GM12891 (cell line): ENCODE measurements at regions not wholly inside any gene's neighbourhood (a gene's known extent, or its start where the extent isn't known, plus 50 kb on each side); places are given as distances from the start of the nearest gene placed in this dataset.
"Not testable (repeated sequence)": the region's sequence is repeated elsewhere in the genome, so short reads cannot be mapped to it uniquely, and the experiment has no call there.

Experiments used
- DNase-seq: peaks from one replicate; pipeline ENCODE4 v3.0.0; 2011; ENCODE audit warnings: low spot score; ENCODE audit not compliant: insufficient read length
- FAIRE-seq: peaks from 2 replicates; lab custom pipeline; 2011; peaks lifted over from hg19 to GRCh38; lab: Jason Lieb, UNC
- PAX5 ChIP-seq: IDR thresholded peaks from 2 replicates; pipeline ENCODE4 v1.6.1; 2011; ENCODE audit warnings: low read length, moderate library complexity, mild to moderate bottlenecking; ENCODE audit not compliant: insufficient read depth, severe bottlenecking
- POLR2A ChIP-seq: IDR thresholded peaks from 2 replicates; pipeline ENCODE4 v1.6.1; 2011; ENCODE audit warnings: low read depth, low read length, control low read depth
- POLR2AphosphoS5 ChIP-seq: IDR thresholded peaks from 2 replicates; pipeline ENCODE4 v1.6.1; 2011; ENCODE audit warnings: low read depth, low read length, control low read depth
- POU2F2 ChIP-seq: IDR thresholded peaks from 2 replicates; pipeline ENCODE4 v1.6.1; 2011; ENCODE audit warnings: low read depth, mild to moderate bottlenecking, control low read depth, low read length, moderate library complexity
- SPI1 ChIP-seq: IDR thresholded peaks from 2 replicates; pipeline ENCODE4 v1.6.1; 2011; ENCODE audit warnings: low read depth, low read length, control low read depth
- TAF1 ChIP-seq: IDR thresholded peaks from 2 replicates; pipeline ENCODE4 v1.6.1; 2011; ENCODE audit warnings: low read depth, low read length, control low read depth

DNA sequence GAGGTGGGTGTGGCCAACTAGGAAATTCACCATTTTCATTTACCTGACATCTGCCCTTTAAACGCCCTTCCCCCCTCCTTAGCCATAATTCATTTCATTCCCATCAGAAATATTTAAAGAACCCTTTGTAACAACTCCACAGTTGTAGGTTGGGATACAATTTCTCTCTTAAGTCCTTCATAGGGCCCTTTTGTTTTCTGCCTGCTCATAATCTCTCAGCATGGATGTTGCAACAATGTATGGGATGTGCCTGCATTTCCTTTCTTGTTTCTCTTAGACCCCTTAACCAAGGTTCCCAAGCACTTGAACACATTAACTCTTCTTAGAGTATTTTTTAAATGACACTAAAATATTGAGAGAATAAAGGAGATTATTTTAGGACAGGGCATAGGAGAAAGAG is 51.7 kb upstream of the MYO10 start:
- TF ChIP-seq PAX5 (no peak), POLR2A (no peak), TAF1 (no peak), SPI1 (no peak), POLR2AphosphoS5 (no peak), POU2F2 (no peak)
- DNase-seq (no peak), FAIRE-seq (no peak)

DNA sequence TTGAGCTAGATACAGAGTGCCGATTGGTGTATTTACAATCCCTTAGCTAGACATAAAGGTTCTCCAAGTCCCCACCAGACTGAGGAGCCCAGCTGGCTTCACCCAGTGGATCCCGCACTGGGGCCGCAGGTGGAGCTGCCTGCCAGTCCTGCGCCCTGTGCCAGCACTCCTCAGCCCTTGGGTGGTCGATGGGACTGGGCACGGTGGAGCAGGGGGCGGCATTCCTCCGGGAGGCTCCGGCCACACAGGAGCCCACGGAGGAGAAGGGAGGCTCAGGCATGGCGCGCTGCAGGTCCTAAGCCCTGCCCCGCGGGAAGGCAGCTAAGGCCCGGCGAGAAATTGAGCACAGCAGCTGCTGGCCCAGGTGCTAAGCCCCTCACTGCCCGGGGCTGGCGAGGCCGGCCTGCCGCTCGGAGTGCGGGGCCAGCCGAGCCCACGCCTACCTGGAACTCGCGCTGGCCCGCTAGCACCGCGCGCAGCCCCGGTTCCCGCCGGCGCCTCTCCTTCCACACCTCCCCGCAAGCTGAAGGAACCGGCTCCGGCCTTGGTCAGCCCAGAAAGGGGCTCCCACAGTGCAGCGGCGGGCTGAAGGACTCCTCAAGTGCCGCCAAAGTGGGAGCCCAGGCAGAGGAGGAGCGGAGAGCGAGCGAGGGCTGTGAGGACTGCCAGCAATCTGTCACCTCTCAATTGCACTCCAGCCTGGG is 54.9 kb upstream of the MYO10 start:
- not testable (repeated sequence) for FAIRE-seq, DNase-seq

DNA sequence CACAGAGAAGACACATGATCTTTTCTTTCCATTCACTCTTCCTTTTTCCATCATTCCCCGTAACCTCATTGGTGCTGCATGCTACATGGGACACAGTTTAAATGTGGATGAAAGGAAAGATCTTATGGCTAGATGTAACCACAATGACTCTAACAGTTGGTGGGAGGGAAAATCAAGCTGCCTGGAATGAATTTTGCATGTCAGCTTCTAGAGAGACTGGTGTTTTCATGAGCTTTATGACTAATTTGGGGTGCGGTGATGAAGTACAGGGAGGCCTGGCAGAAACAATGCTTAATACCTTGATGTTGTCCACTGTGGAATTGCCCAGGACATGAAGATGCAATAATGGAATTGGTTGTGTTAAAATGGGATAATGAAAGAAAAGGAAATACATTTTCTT is 55.9 kb upstream of the MYO10 start:
- DNase-seq = no peak

DNA sequence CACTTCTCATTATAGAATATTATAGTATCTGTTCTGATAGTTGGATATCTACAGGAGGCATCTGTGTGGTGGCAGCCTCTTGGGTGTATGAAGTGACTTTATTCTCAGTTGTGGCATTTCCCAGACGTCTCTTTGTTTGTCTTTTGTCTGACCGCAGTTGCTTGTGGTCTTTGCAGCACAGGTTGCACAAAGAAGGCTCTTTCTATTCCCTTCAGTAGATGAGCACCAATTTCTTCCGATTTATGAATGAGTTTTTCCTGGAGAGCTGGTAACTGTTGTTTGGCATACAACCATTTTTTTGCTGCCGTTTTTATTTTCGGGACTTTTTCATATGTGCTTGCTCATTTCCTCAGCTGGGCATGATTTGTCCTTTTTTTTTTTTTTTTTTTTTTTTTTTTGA is 56.4 kb upstream of the MYO10 start:
- FAIRE-seq = no peak
- no peak for DNase-seq
- no peak for TF ChIP-seq TAF1
- TF ChIP-seq SPI1 = no peak
- TF ChIP-seq PAX5 = no peak
- TF ChIP-seq POU2F2 = no peak
- no peak for TF ChIP-seq POLR2A

More for the DNA sequence above, 55.9 kb upstream of the MYO10 start:
- no peak for FAIRE-seq
- TF ChIP-seq POU2F2 (no peak), POLR2AphosphoS5 (no peak), PAX5 (no peak), POLR2A (no peak), SPI1 (no peak), TAF1 (no peak)

DNA sequence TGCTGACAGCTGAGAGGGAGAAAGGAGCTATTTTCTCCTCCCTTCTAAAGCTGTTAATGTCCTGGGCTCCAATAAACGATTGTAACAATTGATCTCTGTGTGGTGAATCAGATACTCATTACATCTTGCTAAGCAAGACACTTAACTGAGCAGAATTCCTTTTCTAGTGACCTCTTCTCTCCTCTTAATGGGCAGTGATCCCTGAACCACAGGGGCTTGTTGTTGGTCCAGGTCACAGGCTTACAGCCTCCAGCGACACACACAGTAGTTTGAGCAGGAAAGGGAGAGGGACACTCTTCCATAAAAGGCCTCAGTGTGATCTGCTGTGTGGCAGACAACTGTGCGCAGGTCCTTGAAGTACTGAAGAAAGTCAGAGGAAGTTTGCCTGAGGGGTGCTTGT is 58.5 kb upstream of the MYO10 start:
- TF ChIP-seq POLR2A (no peak), SPI1 (no peak), TAF1 (no peak), PAX5 (no peak), POU2F2 (no peak), POLR2AphosphoS5 (no peak)
- no peak for FAIRE-seq
- DNase-seq = no peak

DNA sequence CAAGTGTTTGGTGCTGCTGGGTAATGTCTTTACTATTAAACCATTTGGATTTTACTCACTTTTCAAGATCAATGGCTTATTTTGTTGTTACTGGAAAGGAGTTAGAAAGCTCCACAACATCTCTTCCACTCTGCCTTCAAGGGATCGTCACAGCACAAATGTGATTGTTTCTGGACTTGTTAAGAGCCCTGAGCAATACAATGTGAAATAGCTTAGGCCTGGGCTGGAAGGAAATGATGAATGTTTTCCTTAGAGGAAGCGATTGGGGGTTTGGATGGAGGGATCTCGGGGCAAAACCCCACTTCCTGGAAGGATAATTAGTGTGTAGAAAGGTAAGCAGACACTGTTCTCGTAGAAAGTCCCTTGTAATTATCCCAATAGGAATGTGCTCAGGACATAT is 59.3 kb upstream of the MYO10 start:
- FAIRE-seq (no peak), DNase-seq (no peak)
- TF ChIP-seq SPI1 (no peak), POLR2AphosphoS5 (no peak), POLR2A (no peak)

DNA sequence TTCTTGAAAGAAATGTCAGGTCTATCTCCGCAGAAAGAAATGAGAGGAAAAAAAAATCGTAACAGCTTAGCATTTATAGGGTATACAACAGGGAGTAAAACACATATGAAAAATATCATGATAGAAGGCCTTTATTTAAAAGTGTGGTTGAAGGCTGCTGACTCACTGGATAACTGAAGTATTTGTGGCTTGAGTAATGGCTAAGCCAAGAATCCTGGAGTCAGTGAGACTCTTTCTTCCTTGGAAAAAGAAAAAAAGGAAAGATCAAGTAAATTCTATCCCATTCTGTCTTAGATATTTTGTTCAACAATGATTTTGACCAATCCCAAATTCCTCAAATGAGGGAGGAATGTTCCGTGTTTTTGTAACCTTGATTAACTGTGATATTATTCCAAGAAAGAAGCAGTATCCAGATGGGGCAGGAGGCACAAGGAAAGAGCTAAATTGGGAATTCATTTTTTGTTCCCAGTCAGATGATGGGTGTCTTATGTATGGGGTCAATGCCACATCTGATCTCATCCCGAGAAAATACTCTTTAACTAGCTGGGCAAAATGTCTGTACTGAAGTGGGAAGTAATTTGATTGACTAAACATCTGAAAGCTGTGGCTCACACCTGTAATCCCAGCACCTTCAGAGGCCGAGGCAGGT is 64.3 kb upstream of the MYO10 start:
- DNase-seq (no peak), FAIRE-seq (no peak)
- TF ChIP-seq TAF1 (no peak), POU2F2 (no peak), SPI1 (no peak)

DNA sequence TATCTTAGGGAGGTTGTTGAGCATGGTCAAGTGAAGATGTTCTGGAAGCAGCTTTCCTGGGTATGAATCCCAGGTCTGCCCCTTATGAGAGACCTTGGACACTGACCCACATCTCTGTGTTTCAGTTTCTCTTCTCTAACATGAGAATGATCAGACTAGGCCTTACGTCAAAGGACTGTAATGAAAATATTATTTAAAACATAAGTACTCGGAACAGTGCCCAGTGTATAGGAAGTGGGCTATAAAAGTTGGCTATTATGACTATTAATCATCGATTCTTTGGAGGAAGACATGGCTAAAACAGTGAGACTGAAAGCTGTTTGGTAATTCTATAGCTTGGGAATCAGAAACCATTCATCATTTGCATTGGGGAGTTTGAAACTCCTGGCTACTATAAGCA is 65.3 kb upstream of the MYO10 start:
- DNase-seq = no peak
- no peak for FAIRE-seq
- TF ChIP-seq POU2F2 (no peak), SPI1 (no peak), TAF1 (no peak), POLR2AphosphoS5 (no peak), POLR2A (no peak), PAX5 (no peak)

DNA sequence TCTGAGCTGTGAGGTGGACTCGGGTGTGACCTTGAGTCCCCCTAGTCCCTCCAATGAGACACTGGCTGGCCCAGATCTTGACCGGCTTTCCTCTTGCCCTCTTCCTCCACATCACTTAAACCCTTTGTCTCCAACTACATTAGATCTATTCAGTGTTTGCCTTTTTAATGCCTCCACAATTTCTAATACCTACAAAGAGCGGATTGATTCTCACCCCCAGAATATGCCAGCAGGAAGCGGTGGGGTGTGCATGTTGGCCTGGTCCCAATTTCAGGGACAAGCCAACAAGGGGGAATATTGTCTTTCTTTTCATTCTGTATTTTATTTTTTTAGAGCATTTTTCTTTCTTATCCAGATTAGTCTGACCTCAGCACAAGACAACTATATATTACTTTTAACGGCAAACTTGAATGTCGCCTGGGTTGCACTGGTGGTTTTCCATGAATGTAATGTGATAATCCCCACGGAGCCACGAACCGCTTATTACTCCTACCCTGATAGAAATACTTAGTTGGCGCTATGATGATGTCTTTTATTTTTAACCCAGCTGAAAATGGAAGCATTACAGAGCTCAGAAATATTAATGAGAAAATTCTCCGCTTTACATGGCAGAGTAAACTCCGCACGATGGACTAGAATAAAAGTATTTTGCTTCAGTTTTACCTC is 68.5 kb upstream of the MYO10 start:
- no peak for FAIRE-seq
- TF ChIP-seq POLR2A (no peak), POLR2AphosphoS5 (no peak), SPI1 (no peak), PAX5 (no peak), POU2F2 (no peak)
- no peak for DNase-seq

DNA sequence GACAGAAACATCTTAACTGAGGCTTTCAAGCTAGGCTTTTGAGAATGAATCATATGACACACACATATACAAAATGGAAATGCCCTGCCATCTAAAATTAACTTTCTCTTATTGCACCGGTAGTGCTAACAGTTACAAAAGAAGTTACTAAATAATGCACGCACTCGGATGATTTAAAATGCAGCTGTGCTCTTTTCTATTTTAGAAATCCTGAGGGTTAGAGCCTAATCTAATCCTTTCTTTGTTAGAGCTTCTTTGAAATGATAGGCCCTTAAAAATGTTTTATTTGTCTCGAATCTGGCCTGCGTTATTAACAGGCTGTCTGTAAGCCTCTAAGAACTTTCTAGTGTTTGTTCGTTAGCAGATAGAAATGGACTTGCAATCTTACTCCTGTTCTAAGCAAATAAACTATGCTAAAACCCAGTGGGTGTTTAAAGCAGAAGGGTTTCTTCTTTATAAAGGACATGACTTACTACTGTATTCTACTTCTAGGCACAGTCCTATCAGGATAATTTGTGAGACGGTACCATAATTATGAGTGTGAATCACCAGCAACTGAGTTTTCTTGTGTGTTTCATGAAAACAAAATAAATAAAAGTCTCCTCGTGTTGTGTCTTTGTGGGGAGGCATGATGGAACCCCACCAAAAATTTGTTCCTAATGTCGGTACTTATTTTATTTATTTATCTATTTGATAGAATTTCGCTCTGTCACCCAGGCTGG is 69.2 kb upstream of the MYO10 start:
- TF ChIP-seq POLR2A (no peak), POLR2AphosphoS5 (no peak), SPI1 (no peak), TAF1 (no peak), PAX5 (no peak), POU2F2 (no peak)
- DNase-seq (no peak), FAIRE-seq (no peak)
